H9 (cell line): ENCODE measurements at regions not wholly inside any gene's neighbourhood (a gene's known extent, or its start where the extent isn't known, plus 50 kb on each side); places are given as distances from the start of the nearest gene placed in this dataset.

Source experiments
- DNase-seq: peaks from one replicate; pipeline ENCODE4 v3.0.0-alpha.2; 2017
- H2AFZ ChIP-seq: one replicate; pipeline ENCODE4 v1.6.1; 2013; ENCODE audit warnings: mild to moderate bottlenecking, low read length, control low read depth, moderate library complexity
- H2AK5ac ChIP-seq: 2 replicates; pipeline ENCODE4 v1.6.1; 2013; ENCODE audit warnings: low read length, control low read depth, mixed read lengths; ENCODE audit not compliant: insufficient read length
- H2BK120ac ChIP-seq: one replicate; pipeline ENCODE4 v1.6.1; 2013; ENCODE audit warnings: low read depth, mild to moderate bottlenecking, low read length, control low read depth, inconsistent platforms; ENCODE audit not compliant: poor library complexity, severe bottlenecking
- H2BK12ac ChIP-seq: 2 replicates; pipeline ENCODE4 v1.6.1; 2013; ENCODE audit warnings: low read length, control low read depth, mixed read lengths, low read depth; ENCODE audit not compliant: insufficient read length
- H2BK15ac ChIP-seq: 2 replicates; pipeline ENCODE4 v1.6.1; 2013; ENCODE audit warnings: low read depth, low read length, control low read depth
- H2BK20ac ChIP-seq: one replicate; pipeline ENCODE4 v1.6.1; 2013; ENCODE audit warnings: low read depth, mild to moderate bottlenecking, low read length, control low read depth, inconsistent platforms; ENCODE audit not compliant: poor library complexity, severe bottlenecking
- H2BK5ac ChIP-seq: 2 replicates; pipeline ENCODE4 v1.6.1; 2013; ENCODE audit warnings: low read length, control low read depth, mixed read lengths; ENCODE audit not compliant: insufficient read length
- H3K14ac ChIP-seq: 2 replicates; pipeline ENCODE4 v1.6.1; 2013; ENCODE audit warnings: low read length, control low read depth; ENCODE audit not compliant: insufficient read depth
- H3K18ac ChIP-seq: 2 replicates; pipeline ENCODE4 v1.6.1; 2013; ENCODE audit warnings: low read depth, mild to moderate bottlenecking, mixed read lengths, low read length, control low read depth; ENCODE audit not compliant: insufficient read length
- H3K23ac ChIP-seq: 2 replicates; pipeline ENCODE4 v1.6.1; 2013; ENCODE audit warnings: low read length, control low read depth, mixed read lengths, low read depth; ENCODE audit not compliant: insufficient read length
- H3K23me2 ChIP-seq: 2 replicates; pipeline ENCODE4 v1.6.1; 2013; ENCODE audit warnings: low read depth, mild to moderate bottlenecking, mixed read lengths, low read length, control low read depth; ENCODE audit not compliant: insufficient read length, poor library complexity, severe bottlenecking
- H3K27ac ChIP-seq: 2 replicates; pipeline ENCODE4 v1.5.1; 2013; ENCODE audit warnings: low read length, control low read depth, mixed read lengths, low read depth; ENCODE audit not compliant: insufficient read length
- H3K27me3 ChIP-seq: 2 replicates; pipeline ENCODE4 v1.6.1; 2013; ENCODE audit warnings: low read length, control low read depth, inconsistent platforms; ENCODE audit not compliant: insufficient read depth
- H3K4ac ChIP-seq: 2 replicates; pipeline ENCODE4 v1.6.1; 2013; ENCODE audit warnings: low read depth, mild to moderate bottlenecking, control low read depth, inconsistent platforms, low read length, moderate library complexity
- H3K4me1 ChIP-seq: 2 replicates; pipeline ENCODE4 v1.6.1; 2013; ENCODE audit warnings: low read length, control low read depth, inconsistent platforms; ENCODE audit not compliant: insufficient read depth
- H3K4me2 ChIP-seq: 2 replicates; pipeline ENCODE4 v1.6.1; 2013; ENCODE audit warnings: low read length, control low read depth, mixed read lengths; ENCODE audit not compliant: insufficient read length, insufficient read depth
- H3K56ac ChIP-seq: 2 replicates; pipeline ENCODE4 v1.6.1; 2013; ENCODE audit warnings: low read depth, mild to moderate bottlenecking, mixed read lengths, low read length, control low read depth; ENCODE audit not compliant: insufficient read length
- H3K79me1 ChIP-seq: 2 replicates; pipeline ENCODE4 v1.6.1; 2013; ENCODE audit warnings: low read depth, mild to moderate bottlenecking, moderate library complexity, low read length, control low read depth, inconsistent platforms; ENCODE audit not compliant: insufficient read depth, poor library complexity, severe bottlenecking
- H3K79me2 ChIP-seq: 2 replicates; pipeline ENCODE4 v1.6.1; 2013; ENCODE audit warnings: low read length, control low read depth, inconsistent platforms; ENCODE audit not compliant: insufficient read depth
- H3K9ac ChIP-seq: 2 replicates; pipeline ENCODE4 v1.6.1; 2013; ENCODE audit warnings: low read length, control low read depth, mixed read lengths; ENCODE audit not compliant: insufficient read length; ENCODE audit errors: extremely low read depth
- H3K9me3 ChIP-seq: one replicate; pipeline ENCODE4 v1.6.1; 2013; ENCODE audit warnings: low read depth, low read length, inconsistent platforms; ENCODE audit not compliant: control insufficient read depth
- H3T11ph ChIP-seq: one replicate; pipeline ENCODE4 v1.6.1; 2013; ENCODE audit warnings: mild to moderate bottlenecking, low read length, control low read depth, inconsistent platforms
- H4K20me1 ChIP-seq: one replicate; pipeline ENCODE4 v1.6.1; 2013; ENCODE audit not compliant: control insufficient read depth, insufficient read length, insufficient read depth
- H4K5ac ChIP-seq: 2 replicates; pipeline ENCODE4 v1.6.1; 2013; ENCODE audit warnings: low read depth, mild to moderate bottlenecking, mixed read lengths, low read length, control low read depth; ENCODE audit not compliant: insufficient read length
- H4K8ac ChIP-seq: replicated peaks from 2 replicates; pipeline ENCODE4 v1.6.1; 2013; ENCODE audit warnings: low read length, control low read depth, mixed read lengths, low read depth; ENCODE audit not compliant: insufficient read length
- H4K91ac ChIP-seq: 2 replicates; pipeline ENCODE4 v1.6.1; 2013; ENCODE audit warnings: low read depth, mild to moderate bottlenecking, moderate library complexity, mixed read lengths, low read length, control low read depth; ENCODE audit not compliant: insufficient read length
- H3K27ac Mint-ChIP-seq, 3 experiments: 2 replicates in 2 of 3; 3 replicates in 1 of 3; pipeline ENCODE4 v1.8.0; 2020 to 2021; ENCODE audit warnings: mixed read lengths in 3 of 3, mild to moderate bottlenecking in 1 of 3, moderate library complexity in 1 of 3
- H3K27me3 Mint-ChIP-seq: 2 replicates; pipeline ENCODE4 v1.8.0; 2021; ENCODE audit warnings: low read depth, mild to moderate bottlenecking, moderate library complexity, mixed read lengths
- H3K36me3 Mint-ChIP-seq, 3 experiments: 2 replicates in 2 of 3; 3 replicates in 1 of 3; pipeline ENCODE4 v1.8.0; 2020 to 2021; ENCODE audit warnings: low read depth in 3 of 3, mixed read lengths in 3 of 3; ENCODE audit not compliant: insufficient read depth in 1 of 3
- H3K4me1 Mint-ChIP-seq, 2 experiments: 2 replicates each; pipeline ENCODE4 v1.8.0; 2020; ENCODE audit warnings: mixed read lengths in 2 of 2
- H3K4me3 Mint-ChIP-seq, 2 experiments: 2 replicates in 1 of 2; 3 replicates in 1 of 2; pipeline ENCODE4 v1.8.0; 2020 to 2021; ENCODE audit warnings: mild to moderate bottlenecking in 2 of 2, mixed read lengths in 2 of 2, moderate library complexity in 1 of 2
- H3K9me3 Mint-ChIP-seq, 2 experiments: 2 replicates in 1 of 2; 3 replicates in 1 of 2; pipeline ENCODE4 v1.8.0; 2020; ENCODE audit warnings: mild to moderate bottlenecking in 2 of 2, mixed read lengths in 2 of 2, moderate library complexity in 1 of 2
- CTCF ChIP-seq: fragments of 200-600 bp; sonication (generic); conservative IDR thresholded peaks from 3 replicates; pipeline ENCODE4 v1.8.0; 2021; ENCODE audit warnings: antibody characterized with exemption, mild to moderate bottlenecking
- WGBS: extraction: QIAGEN DNeasy Blood & Tissue Kit; methylation state at CpG from one replicate; pipeline ENCODE4 v1.1.7; 2013; ENCODE audit warnings: missing lambda C conversion rate, low lambda C conversion rate, mixed read lengths; ENCODE audit not compliant: insufficient read length; ENCODE audit errors: extremely low coverage; 5-methylcytosine and 5-hydroxymethylcytosine counted together

DNA sequence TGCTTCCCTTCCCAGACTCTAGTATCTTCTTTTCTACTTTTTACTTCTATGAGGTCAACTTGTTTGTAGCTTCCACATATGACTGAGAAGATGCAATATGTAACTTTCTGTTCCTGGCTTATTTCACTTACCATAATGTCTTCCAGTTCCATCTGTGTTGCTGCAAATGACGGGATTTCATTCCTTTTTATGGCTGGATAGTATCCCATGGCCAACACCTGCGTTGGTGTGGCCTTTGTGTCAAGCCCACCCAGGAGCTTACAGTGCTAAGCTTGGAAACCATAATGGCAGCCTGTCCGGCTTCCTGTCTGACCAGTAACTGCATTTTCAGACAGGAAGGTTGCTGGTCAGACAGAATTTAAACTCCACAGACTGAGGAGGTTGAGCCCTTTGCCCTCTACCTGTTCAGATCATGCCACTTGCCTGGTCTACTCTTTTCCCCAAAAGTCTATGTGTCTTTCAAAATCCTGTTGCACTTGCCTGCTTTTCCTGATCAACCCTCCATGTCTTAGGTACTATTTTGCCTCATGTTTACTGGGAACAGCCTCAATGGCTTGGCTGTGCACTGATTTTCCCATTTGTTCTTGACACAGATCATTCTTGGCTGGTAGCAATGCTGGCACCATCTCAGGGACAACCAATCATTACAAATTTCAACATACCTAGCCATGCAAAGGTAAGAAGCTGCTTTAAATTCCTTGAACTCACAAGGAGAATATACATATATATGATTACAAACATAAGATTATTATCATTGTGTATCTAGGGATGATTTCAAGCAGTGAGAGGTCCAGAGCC, 114.3 kb upstream of the PLEKHG1 start:
- Mint-ChIP-seq H3K27me3 (peaks cover 7% of the 10 kb centered on the region), H3K9me3 (peaks cover 8 to 12% of the 10 kb centered on the region in 2 experiments; a peak in 3 of 5 replicates), H3K36me3 (peaks cover 0 to 14% (median 0%) of the 10 kb centered on the region in 3 experiments; a peak in 3 of 7 replicates), H3K27ac (no peak overlapping the region), H3K4me1 (no peaks in the 10 kb centered on the region), H3K4me3 (no peak overlapping the region)
- H3K27me3 ChIP-seq, result no peaks in the 10 kb centered on the region
- H2AK5ac ChIP-seq, result no peak overlapping the region
- WGBS, result no CpG with 5 or more reads among the region's 3 CpGs
- no peak overlapping the region for H3K4me2 ChIP-seq
- no peak for DNase-seq
- H2BK15ac ChIP-seq, result no peak overlapping the region
- no peak overlapping the region for H3K9ac ChIP-seq
- H3T11ph ChIP-seq, result no peak overlapping the region
- no peaks in the 10 kb centered on the region for H3K79me2 ChIP-seq
- no peak overlapping the region for H4K5ac ChIP-seq
- no peak overlapping the region for H2BK20ac ChIP-seq
- no peaks in the 10 kb centered on the region for H3K9me3 ChIP-seq
- H3K79me1 ChIP-seq, result no peaks in the 10 kb centered on the region
- no peak overlapping the region for H2BK12ac ChIP-seq
- no peaks in the 10 kb centered on the region for H3K4me1 ChIP-seq
- H4K8ac ChIP-seq, result no peak overlapping the region
- no peak overlapping the region for H2BK5ac ChIP-seq
- H4K91ac ChIP-seq, result no peak overlapping the region
- H3K4ac ChIP-seq, result no peak overlapping the region
- H2BK120ac ChIP-seq, result no peak overlapping the region
- H3K23ac ChIP-seq, result no peak overlapping the region
- H3K27ac ChIP-seq, result no peak overlapping the region
- no peaks in the 10 kb centered on the region for H4K20me1 ChIP-seq
- H2AFZ ChIP-seq, result no peak overlapping the region
- no peak overlapping the region for H3K18ac ChIP-seq
- H3K23me2 ChIP-seq, result no peaks in the 10 kb centered on the region
- H3K56ac ChIP-seq, result no peak overlapping the region
- no peak for TF ChIP-seq CTCF
- no peak overlapping the region for H3K14ac ChIP-seq
